Sciatic nerve (tissue), 2 donors: ENCODE measurements at regions not wholly inside any gene's neighbourhood (a gene's known extent, or its start where the extent isn't known, plus 50 kb on each side); places are given as distances from the start of the nearest gene placed in this dataset.
"Not testable (repeated sequence)": the region's sequence is repeated elsewhere in the genome, so short reads cannot be mapped to it uniquely, and the experiment has no call there.

Experiments
- ATAC-seq: fragments of 200-7000 bp; cut with Tn5 transposase; one replicate; pipeline ENCODE4 v1.9.1; 2020; ENCODE audit warnings: mild to moderate bottlenecking, moderate library complexity
- DNase-seq: peaks from one replicate; pipeline ENCODE4 v3.0.0-alpha.2; 2020; ENCODE audit warnings: low spot score
- intact Hi-C: fragments of 100-400 bp; cut with DNase I; formaldehyde crosslinking; loops from one replicate; pipeline ENCODE4 v1.14.2; 2022
- donor health status: DM: no; HTN: no; CAD: no.
- donor health status: DM: no; HTN: no; CAD: no.

GRCh38 chr2:140073763-140074162, 1293.6 kb upstream of the NXPH2 start:
- intact Hi-C loops, DNase-seq, ATAC-seq: not testable (repeated sequence)

DNA sequence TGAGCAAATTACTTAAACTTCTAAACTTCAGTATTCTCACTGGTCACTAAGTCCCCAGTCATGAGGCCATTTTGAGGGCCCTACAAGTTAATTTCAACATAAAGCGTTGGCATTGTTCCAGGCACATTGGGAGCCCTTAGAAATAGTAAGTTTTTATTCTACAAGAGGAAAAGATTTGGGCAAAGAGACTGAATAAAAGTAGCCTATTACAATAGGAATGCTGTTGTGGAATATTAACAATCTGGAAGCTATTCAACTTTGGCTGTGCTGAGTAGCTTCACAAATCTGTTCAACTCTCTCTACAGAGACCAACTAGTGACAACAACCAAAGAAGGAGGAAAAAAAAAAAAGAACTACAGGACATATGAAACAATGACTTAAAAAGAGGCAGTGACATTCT, 1287.5 kb upstream of the NXPH2 start:
- ATAC-seq (no peak), DNase-seq (no peak)
- intact Hi-C loops, result no loop called here

DNA sequence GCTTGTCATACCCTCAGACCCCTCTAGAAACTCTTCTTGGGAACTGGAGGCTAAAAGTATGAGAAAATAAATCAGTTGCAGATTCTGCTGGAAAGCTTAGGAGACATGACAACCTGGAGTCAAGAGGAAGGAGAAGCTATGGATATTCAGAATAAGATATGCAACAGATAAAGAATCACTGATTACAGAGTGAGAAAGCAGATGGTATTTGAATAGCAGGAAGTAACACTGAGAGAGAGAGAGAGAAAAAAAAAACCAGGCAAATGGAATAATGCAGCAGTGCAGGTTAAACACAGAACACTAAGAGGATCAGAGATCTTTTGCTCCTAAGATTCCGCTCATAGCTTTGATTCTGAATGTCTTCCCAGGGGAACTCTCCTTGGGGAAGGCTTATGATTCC, 1284.1 kb upstream of the NXPH2 start:
- no peak for ATAC-seq
- no peak for DNase-seq
- intact Hi-C loops, result no loop called here

DNA sequence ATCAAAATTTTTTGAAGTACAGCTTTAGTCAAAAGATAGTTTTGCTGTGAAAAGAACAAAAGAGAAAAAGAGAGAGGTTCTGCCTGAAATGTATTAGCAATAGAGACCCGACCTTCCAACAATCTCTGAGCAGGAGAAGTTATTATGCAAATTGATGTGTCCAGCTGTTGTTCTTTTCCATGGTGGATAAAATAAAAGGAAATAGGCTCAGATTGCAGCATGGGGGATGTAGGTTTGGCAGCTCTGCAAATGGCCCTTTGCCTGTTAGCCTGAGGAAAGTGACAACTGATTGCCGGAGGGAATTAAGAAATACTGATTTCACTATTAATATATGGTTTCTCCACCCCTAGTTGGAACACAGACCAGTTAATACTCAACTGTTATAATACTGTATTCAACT, 1283.2 kb upstream of the NXPH2 start:
- ATAC-seq, result no peak
- intact Hi-C loops, result no loop called here
- DNase-seq, result no peak

GRCh38 chr2:140061240-140061639, 1281.0 kb upstream of the NXPH2 start:
- intact Hi-C loops, result no loop called here
- DNase-seq (no peak), ATAC-seq (no peak)

DNA sequence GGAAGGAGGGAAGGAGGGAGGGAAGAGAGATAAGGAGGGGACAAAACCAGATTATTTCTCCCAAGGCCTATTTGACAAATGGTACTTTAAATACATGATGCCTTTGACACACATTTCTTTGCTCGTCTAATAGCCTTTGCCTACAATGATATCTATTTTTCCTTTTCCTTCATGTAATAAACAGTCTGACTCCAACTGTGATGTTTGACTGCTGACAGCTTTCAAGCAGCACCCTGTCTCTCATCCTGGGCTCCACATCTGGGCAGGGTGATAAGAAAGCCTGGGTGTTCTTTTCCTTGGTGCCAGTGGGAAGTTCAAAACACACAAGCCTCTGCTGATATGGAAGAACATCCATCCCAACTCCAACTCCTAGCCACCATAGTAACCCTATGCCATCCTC, 1277.7 kb upstream of the NXPH2 start:
- intact Hi-C loops, result no loop called here
- ATAC-seq (no peak), DNase-seq (no peak)

DNA sequence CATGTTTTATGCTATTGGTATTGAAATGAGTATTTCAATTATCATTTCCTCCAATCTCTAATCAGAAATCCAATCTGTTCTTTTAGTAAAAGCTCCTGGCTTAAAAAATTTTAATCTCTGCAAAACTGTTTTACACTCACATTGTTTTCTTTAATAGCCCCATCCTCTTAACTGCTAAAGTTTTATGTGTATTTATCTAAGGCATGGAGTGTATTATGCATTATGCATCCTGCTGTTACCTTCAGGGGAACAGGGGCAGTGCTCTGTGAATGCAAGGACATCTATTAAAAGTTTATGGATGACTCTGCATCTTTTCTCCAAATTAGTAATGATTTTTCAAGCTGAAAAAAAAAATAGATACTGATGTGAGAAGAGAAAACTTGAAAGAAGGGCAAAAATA, 1261.6 kb upstream of the NXPH2 start:
- intact Hi-C loops, result no loop called here
- DNase-seq, result no peak
- ATAC-seq, result no peak

GRCh38 chr2:140041239-140041638, 1261.0 kb upstream of the NXPH2 start:
- DNase-seq, result no peak
- intact Hi-C loops, result no loop called here
- no peak for ATAC-seq

DNA sequence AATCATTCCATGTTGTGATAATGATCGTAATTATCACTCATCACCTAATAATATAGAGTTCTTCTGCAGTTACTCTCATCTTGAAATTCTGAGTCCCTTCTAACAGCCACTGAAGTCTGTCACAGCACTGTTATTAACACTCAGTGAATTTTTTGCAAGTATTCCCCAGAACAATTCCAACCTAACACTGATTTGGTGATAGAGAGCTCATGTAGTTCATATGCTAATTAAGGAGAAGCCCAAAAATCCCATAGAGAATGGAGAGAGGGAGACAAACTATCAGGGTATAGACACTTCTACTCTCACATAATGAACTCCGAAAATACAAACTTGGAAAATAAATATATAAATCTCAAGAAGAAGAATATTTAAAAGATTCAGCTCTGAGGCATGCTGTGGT, 1253.4 kb upstream of the NXPH2 start:
- intact Hi-C loops, result no loop called here
- ATAC-seq (no peak), DNase-seq (no peak)

- ATAC-seq (no peak), DNase-seq (no peak)
- intact Hi-C loops, result no loop called here
These were observed 1247.8 kb upstream of the NXPH2 start for GRCh38 chr2:140027966-140028365.

DNA sequence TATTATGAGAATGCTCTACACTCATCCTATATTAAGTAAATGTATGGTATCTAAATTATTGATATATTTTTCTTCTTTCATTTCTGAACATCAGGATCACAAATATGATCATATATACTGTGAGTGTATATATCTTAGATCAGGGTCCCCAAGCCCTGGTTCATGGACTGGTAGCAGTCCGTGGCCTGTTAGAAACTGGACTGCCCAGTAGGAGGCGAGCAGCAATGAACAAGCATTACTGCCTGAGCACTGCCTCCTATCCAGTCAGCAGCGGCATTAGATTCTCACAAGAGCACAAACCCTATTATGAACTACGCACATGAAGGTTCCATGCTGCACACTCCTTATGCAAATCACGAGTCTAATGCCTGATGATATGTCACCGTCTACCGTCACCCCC, 1247.1 kb upstream of the NXPH2 start:
- intact Hi-C loops, result no loop called here
- DNase-seq (no peak), ATAC-seq (no peak)

DNA sequence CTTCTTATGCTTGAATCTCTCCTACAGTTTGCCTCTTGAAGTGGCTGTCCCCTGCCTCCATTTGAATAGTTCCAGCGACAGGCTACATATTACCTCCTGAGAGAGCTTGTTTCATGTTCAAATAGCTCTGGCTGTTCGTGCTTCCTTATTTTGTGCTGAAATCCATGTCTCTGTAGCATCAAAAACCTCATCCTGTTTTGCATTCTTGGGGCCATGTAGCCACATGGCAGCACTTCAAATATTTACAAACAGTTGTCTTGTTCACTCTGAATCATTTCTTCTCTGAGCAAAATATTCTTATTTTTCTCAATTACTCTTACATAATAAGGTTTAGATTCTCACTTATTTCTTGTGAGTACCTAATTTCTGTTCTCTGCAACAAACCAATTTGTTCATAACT, 1243.1 kb upstream of the NXPH2 start:
- ATAC-seq (no peak), DNase-seq (no peak)
- intact Hi-C loops, result no loop called here

GRCh38 chr2:140018541-140018940, 1238.4 kb upstream of the NXPH2 start:
- DNase-seq (no peak), ATAC-seq (no peak)
- intact Hi-C loops, result no loop called here

GRCh38 chr2:140014204-140014546, 1234.0 kb upstream of the NXPH2 start:
- ATAC-seq (no peak), DNase-seq (no peak)
- intact Hi-C loops, result no loop called here

- intact Hi-C loops, result no loop called here
These were observed 1233.5 kb upstream of the NXPH2 start for GRCh38 chr2:140013545-140014203.

DNA sequence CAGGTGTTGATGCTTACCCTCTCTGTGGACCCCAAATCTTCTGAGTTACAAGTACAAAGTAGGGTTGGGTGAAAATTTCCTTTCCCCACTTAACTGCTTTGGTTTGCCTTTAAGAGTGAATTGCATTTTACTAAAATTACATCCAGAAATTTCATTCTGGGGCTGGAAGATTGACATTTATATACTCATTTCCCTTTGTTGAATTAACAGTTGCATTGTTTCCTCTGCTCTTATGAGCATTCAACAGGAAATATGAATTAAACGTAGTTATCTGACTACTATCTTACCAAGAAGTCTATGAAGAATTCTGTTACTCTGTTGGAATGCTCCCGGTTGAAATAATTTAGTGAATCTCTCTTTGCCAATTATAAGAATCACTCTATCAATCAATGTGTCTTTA, 1231.1 kb upstream of the NXPH2 start:
- DNase-seq, result no peak
- ATAC-seq, result no peak
- intact Hi-C loops, result no loop called here

More at GRCh38 chr2:140013545-140014203, 1233.5 kb upstream of the NXPH2 start:
- DNase-seq (no peak), ATAC-seq (no peak)

DNA sequence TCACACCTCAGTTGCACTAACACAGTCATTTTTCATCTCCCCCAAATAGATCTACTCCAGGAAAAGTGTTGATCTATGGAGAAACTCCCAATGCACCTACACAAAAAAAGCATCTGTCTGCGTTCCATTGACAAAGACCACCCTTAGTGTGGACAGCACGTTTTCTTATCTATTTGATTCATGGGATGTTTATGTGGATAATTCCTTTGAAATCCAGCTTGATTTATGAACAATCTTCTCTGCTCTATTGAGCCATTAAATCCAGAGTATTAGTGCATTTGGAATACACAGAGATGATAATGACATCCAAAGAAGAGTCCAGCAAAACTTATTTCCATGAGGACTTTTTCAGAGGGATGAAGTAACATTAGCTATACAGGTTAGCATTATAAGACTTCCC, 1221.9 kb upstream of the NXPH2 start:
- DNase-seq (no peak), ATAC-seq (no peak)
- intact Hi-C loops, result no loop called here

DNA sequence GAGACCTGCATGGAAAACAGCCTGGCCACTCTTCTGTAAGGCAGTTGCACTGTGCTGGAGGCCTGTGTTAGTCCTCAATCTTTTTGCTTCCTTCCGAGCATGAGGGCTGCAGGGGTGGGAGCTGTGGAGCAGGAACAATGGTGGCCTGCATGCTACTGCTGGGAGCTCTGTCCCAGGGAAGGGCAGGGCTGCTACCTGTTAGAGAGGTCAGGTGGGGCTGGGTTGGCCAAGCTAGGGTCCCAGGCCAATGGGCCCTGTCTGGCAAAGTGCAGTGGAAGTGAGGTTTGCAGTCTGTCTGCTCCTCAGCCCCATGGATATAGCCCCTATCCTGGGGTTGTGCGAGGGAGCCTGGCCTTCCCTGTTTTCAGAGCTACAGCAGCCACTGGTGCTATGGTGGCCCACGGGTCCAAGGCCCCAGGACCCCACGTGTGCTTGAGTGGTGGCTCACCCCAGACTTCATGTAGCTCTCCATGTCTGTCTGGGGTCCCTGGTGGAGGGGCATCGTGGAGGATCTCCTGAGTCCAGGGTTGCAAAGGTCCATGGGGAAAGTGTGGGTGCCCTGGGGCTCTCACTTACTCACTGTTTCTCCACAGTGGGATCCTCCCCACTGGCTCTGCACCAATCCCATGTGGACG, 1212.6 kb upstream of the NXPH2 start:
- ATAC-seq, result no peak
- intact Hi-C loops, result no loop called here
- no peak for DNase-seq

- peak; percentile 15 for ATAC-seq
- no peak for DNase-seq
- intact Hi-C loops, result no loop called here
These were observed 1211.9 kb upstream of the NXPH2 start for GRCh38 chr2:139992078-139992477.

DNA sequence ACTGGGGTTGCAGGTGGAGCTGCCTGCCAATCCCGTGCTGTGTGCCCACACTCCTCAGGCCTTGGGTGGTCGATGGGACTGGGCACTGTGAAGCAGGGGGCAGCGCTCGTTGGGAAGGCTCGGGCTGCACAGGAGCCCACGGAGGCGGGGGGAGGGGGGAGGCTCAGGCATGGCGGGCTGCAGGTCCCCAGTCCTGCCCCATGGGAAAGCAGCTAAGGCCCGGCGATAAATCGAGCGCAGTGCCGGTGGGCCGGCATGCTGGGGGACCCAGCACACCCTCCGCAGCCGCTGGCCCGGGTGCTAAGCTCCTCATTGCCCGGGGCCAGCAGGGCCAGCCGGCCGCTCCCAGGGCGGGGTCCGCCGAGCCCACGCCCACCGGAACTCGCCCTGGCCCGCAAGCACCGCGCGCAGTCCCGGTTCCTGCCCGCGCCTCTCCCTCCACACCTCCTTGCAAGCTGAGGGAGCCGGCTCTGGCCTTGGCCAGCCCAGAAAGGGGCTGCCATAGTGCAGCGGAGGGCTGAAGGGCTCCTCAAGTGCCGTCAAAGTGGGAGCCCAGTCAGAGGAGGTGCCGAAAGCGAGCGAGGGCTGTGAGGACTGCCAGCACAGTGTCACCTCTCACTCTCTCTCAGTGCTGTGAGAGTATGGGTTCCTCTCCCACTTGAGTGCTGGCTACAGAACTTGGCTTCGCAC, 1210.6 kb upstream of the NXPH2 start:
- DNase-seq (no peak), ATAC-seq (no peak)
- intact Hi-C loops, result no loop called here

DNA sequence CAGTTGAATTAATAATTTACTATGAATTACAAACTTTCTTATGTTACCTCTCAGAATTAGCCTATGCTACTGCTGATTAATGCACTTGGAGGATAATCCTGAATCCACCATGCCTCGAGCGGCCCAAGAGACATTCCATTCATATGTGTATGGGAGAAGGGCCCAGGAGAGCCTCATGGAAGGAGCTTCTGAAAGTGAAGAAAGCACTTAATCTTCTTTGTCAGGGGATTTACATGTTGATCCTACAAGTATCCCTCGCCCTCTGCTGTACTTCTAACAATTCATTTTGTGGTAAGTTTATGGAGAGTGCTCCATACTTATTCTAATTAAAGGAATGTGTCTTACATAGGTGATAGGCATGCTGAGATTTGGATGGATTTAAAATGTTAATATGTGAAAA, 1189.1 kb upstream of the NXPH2 start:
- ATAC-seq, result no peak
- intact Hi-C loops, result no loop called here
- no peak for DNase-seq
